ENCODE measurements at regions not wholly inside any gene's neighbourhood (a gene's known extent, or its start where the extent isn't known, plus 50 kb on each side); places are given as distances from the start of the nearest gene placed in this dataset.

- Histone ChIP-seq H3K4me3 (ENCODE audit: insufficient read depth, low read length) (peak overlapping the region; percentile 41), H3K4me1 (ENCODE audit: insufficient read depth, low read length) (no peaks in the 10 kb centered on the region), H3K36me3 (ENCODE audit: insufficient read depth, low read length) (no peaks in the 10 kb centered on the region), H3K9me3 (ENCODE audit: low read depth, low read length) (no peaks in the 10 kb centered on the region), H3K79me2 (ENCODE audit: insufficient read depth, low read length) (no peaks in the 10 kb centered on the region), H3K27me3 (ENCODE audit: insufficient read depth, low read length) (no peaks in the 10 kb centered on the region), H4K20me1 (ENCODE audit: insufficient read depth, low read length) (no peaks in the 10 kb centered on the region), H2AFZ (ENCODE audit: low read length) (peak overlapping the region; percentile 43), H3K27ac (ENCODE audit: low read depth, low read length) (no peak overlapping the region), H3K4me2 (ENCODE audit: insufficient read depth, low read length) (peak overlapping the region; percentile 55)
- TF ChIP-seq, protein P1, sequence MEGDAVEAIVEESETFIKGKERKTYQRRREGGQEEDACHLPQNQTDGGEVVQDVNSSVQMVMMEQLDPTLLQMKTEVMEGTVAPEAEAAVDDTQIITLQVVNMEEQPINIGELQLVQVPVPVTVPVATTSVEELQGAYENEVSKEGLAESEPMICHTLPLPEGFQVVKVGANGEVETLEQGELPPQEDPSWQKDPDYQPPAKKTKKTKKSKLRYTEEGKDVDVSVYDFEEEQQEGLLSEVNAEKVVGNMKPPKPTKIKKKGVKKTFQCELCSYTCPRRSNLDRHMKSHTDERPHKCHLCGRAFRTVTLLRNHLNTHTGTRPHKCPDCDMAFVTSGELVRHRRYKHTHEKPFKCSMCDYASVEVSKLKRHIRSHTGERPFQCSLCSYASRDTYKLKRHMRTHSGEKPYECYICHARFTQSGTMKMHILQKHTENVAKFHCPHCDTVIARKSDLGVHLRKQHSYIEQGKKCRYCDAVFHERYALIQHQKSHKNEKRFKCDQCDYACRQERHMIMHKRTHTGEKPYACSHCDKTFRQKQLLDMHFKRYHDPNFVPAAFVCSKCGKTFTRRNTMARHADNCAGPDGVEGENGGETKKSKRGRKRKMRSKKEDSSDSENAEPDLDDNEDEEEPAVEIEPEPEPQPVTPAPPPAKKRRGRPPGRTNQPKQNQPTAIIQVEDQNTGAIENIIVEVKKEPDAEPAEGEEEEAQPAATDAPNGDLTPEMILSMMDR (IDR thresholded peaks at IDR 0.05; ENCODE audit: extremely low read depth, low read depth, low read length): no peak
- no peak for DNase-seq (ENCODE audit: insufficient read length, low spot score, missing footprints)
Observed at GRCh38 chr6:14983599-14984518, 262.0 kb upstream of the JARID2 start.

DNA sequence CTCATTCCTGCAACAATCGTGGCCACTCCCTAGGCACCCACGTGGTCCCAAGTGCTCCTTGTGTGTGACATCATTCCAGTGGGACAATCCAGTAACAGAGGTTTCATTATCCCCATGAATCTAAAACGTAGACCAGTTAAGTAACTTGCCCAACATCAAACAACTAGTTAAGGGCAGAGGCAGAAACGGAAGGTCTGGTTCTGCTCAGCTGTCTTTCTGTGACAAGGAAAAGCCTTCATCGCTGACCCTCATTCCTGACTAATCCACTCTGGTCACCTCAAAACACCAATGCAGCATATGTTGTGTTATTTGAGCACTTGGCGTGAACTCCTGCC lies 261.4 kb upstream of the JARID2 start:
- Histone ChIP-seq H3K4me3 (ENCODE audit: insufficient read depth, low read length) (peak overlapping the region; percentile 41), H3K4me1 (ENCODE audit: insufficient read depth, low read length) (no peaks in the 10 kb centered on the region), H3K9me3 (ENCODE audit: low read depth, low read length) (no peaks in the 10 kb centered on the region), H3K27me3 (ENCODE audit: insufficient read depth, low read length) (no peaks in the 10 kb centered on the region), H4K20me1 (ENCODE audit: insufficient read depth, low read length) (no peaks in the 10 kb centered on the region), H3K27ac (ENCODE audit: low read depth, low read length) (no peak overlapping the region), H3K79me2 (ENCODE audit: insufficient read depth, low read length) (no peaks in the 10 kb centered on the region), H3K36me3 (ENCODE audit: insufficient read depth, low read length) (no peaks in the 10 kb centered on the region), H2AFZ (ENCODE audit: low read length) (peak overlapping the region; percentile 43), H3K4me2 (ENCODE audit: insufficient read depth, low read length) (peak overlapping the region; percentile 55)
- no peak for DNase-seq (ENCODE audit: insufficient read length, low spot score, missing footprints)
- TF ChIP-seq, protein P1 (IDR thresholded peaks at IDR 0.05; ENCODE audit: extremely low read depth, low read depth, low read length): no peak

- H3K27ac ChIP-seq (ENCODE audit: low read depth, low read length): no peak overlapping the region
- no peak overlapping the region for H2AFZ ChIP-seq (ENCODE audit: low read length)
- no peak overlapping the region for H3K4me2 ChIP-seq (ENCODE audit: insufficient read depth, low read length)
- no peaks in the 10 kb centered on the region for H3K9me3 ChIP-seq (ENCODE audit: low read depth, low read length)
- no peaks in the 10 kb centered on the region for H3K79me2 ChIP-seq (ENCODE audit: insufficient read depth, low read length)
- no peaks in the 10 kb centered on the region for H3K36me3 ChIP-seq (ENCODE audit: insufficient read depth, low read length)
- no peaks in the 10 kb centered on the region for H3K4me1 ChIP-seq (ENCODE audit: insufficient read depth, low read length)
- TF ChIP-seq, protein P1 (IDR thresholded peaks at IDR 0.05; ENCODE audit: extremely low read depth, low read depth, low read length): no peak
- no peak overlapping the region for H3K4me3 ChIP-seq (ENCODE audit: insufficient read depth, low read length)
- no peaks in the 10 kb centered on the region for H4K20me1 ChIP-seq (ENCODE audit: insufficient read depth, low read length)
- DNase-seq (ENCODE audit: insufficient read length, low spot score, missing footprints): no peak
- H3K27me3 ChIP-seq (ENCODE audit: insufficient read depth, low read length): no peaks in the 10 kb centered on the region
Observed at GRCh38 chr6:14985366-14985765, 260.5 kb upstream of the JARID2 start.

DNA sequence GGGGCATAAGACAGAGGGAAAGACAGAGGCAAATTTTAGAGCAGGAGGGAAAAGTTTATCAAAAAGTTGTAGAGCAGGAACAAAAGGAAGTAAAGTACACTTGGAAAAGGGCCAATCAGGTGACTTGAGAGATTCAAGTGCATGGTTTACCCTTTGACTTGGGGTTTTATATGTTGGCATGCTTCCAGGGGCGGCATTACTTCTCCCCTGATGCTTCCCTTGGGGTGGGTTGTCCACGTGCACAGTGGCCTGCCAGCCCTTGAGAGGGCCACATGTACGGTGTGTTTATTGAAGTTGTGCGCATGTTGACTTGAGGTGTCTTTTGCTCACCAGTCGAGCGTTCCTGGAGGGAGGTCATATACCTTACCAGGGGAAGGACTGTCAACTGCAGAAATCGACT lies 259.5 kb upstream of the JARID2 start:
- Histone ChIP-seq H3K27me3 (ENCODE audit: insufficient read depth, low read length) (no peaks in the 10 kb centered on the region), H3K27ac (ENCODE audit: low read depth, low read length) (no peak overlapping the region), H3K36me3 (ENCODE audit: insufficient read depth, low read length) (no peaks in the 10 kb centered on the region), H2AFZ (ENCODE audit: low read length) (no peak overlapping the region), H3K9me3 (ENCODE audit: low read depth, low read length) (no peaks in the 10 kb centered on the region), H3K4me2 (ENCODE audit: insufficient read depth, low read length) (no peak overlapping the region), H3K4me3 (ENCODE audit: insufficient read depth, low read length) (no peak overlapping the region), H4K20me1 (ENCODE audit: insufficient read depth, low read length) (no peaks in the 10 kb centered on the region), H3K4me1 (ENCODE audit: insufficient read depth, low read length) (no peaks in the 10 kb centered on the region), H3K79me2 (ENCODE audit: insufficient read depth, low read length) (no peaks in the 10 kb centered on the region)
- DNase-seq (ENCODE audit: insufficient read length, low spot score, missing footprints): no peak
- TF ChIP-seq, protein P1 (IDR thresholded peaks at IDR 0.05; ENCODE audit: extremely low read depth, low read depth, low read length): no peak
